HTR-8/SVneo (cell line): ENCODE measurements at regions not wholly inside any gene's neighbourhood (a gene's known extent, or its start where the extent isn't known, plus 50 kb on each side); places are given as distances from the start of the nearest gene placed in this dataset.
"Not testable (repeated sequence)": the region's sequence is repeated elsewhere in the genome, so short reads cannot be mapped to it uniquely, and the experiment has no call there.

ENCODE experiments used
- DNase-seq: peaks from one replicate; pipeline ENCODE4 v3.0.0; 2011; ENCODE audit warnings: low spot score, mixed read lengths; ENCODE audit not compliant: insufficient read length
- FAIRE-seq: peaks from 2 replicates; lab custom pipeline; 2011; peaks lifted over from hg19 to GRCh38; lab: Jason Lieb, UNC

DNA sequence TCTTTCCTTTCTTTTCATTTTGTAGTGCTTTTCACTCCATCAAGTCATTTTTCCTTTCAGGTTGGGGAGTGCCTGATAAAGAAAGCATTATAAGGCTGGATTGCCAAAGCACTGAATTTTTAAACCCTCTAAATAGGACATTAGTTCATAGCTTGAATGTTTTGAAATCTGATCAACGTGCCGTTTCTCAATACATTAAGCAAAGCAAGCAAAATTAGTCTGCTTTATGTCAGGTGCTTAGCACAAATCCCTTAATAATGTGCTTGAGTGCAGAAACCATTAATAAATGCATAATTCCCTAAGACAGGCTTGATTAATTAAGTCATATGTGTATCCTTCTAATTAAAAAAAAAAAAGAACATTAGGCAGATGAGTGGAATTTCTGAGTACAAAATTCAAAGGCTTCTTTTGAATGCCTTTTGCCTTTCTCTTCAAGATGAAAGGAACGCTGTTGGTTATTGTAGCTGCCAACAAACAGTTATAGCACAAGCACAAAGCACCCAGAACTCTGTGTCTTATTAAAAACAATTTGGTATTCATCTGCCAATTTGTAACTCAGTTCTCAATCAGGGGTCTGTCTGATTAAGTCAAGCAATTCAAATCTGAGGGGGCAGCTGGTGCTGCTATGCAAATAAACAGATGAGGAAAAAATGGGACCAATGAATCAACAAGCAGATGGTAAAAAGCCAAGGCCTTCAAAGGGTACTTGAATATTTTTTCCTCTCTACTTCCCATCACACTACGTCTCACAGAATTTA lies 233.7 kb downstream of the TLE1 start:
- no peak for FAIRE-seq

DNA sequence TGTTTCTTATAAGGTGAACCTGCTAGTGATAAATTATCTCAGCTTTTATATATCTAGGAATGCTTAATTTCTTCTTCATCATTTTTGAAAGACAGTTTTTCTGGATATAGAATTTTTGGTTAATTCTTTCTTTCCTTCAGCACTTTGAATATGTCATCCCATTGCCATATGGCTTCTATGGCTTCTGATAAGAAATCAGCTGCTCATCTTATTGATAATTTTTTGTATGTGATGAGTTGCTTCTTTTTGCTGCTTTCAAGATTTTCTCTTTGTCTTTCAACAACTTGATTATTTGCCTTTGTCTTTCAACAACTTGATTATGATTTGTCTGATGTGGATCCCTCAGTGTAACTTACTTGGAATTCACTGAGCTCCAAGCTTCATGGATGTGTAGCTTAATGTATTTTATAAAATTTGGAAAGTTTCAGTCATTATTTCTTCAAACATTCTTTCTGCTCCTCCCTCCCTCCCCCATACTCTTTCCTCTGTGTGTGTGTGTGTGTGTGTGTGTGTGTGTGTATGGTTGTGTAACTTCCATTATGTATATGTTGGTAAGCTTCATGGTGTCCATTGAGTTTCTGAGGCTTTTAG lies 243.9 kb downstream of the TLE1 start:
- FAIRE-seq (no peak), DNase-seq (no peak)

More for the DNA sequence above, 233.7 kb downstream of the TLE1 start:
- no peak for DNase-seq

DNA sequence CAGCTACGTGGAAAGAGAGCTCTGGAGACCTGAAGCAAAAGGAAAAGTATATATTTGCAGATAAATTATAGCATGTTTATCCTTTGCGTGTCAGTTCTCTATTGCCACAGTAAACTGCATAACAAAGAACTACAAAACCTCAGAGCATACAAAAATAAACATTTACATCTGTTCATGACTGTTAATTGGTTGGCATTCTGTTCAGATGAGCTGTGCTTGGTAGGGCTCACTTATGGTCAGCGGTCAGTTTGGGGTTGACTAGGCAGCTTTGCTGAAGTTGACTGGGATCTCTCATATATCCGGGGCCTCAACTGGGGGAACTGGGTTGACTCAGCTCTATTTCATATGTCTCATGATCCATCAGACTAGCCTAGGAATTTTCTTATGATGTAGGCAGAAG lies 257.7 kb downstream of the TLE1 start:
- DNase-seq (peak; percentile 48), FAIRE-seq (no peak)

DNA sequence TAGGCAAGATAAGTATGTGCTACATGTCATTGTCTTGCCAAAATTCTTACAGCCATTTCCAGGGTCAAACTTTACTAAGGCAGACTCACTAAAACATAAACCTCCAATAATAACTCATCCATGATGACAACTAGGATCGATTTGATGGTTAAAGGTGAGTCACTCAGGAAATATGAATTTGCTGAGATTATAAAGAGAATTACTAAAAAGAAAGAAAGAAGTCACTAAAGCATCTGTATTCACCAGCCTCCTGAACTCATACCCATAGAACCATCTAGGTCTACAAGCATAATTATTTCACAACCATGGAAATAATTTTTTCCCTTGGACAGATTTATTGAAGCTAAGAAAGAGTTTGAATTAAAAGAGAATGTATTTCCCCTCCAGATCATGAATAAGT lies 258.6 kb downstream of the TLE1 start:
- FAIRE-seq, result no peak
- DNase-seq, result peak; percentile 10

DNA sequence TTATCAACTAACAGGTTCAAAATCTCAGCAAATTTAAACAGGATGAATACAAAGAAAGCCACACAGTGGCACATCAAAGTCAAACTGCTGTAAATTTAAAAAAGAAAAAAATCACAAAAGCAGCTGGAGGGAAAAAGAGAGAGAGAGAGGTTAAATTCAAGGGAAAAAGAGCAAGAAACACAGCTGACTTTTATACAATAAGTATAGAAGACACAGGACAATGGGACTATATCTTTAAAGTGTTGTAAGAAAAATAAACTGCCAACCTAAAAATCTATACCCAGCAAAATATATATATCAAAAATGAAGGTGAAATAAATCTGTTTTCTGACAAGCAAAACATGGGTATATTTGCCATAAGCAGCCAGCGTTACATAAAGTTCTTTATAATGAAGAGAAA lies 261.5 kb downstream of the TLE1 start:
- FAIRE-seq (no peak), DNase-seq (no peak)

DNA sequence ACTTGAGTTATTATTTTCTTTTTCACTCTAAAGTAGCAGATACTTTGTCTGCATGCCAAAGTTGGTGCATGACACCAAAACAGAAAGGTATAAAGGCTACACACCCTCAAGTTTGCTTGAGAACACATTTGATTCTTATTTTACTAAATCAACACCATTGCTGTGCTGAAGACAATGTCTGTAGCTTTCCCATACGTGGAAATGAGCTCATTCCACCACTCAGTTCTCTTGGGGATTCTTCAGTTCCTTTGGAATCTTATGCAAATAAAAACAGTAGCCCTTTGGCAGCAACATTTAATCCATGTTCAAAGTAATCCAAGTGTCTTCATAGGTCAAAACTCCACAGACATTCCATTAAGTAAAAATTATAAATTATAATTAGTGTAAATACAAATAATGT lies 264.9 kb downstream of the TLE1 start:
- DNase-seq (no peak), FAIRE-seq (no peak)

DNA sequence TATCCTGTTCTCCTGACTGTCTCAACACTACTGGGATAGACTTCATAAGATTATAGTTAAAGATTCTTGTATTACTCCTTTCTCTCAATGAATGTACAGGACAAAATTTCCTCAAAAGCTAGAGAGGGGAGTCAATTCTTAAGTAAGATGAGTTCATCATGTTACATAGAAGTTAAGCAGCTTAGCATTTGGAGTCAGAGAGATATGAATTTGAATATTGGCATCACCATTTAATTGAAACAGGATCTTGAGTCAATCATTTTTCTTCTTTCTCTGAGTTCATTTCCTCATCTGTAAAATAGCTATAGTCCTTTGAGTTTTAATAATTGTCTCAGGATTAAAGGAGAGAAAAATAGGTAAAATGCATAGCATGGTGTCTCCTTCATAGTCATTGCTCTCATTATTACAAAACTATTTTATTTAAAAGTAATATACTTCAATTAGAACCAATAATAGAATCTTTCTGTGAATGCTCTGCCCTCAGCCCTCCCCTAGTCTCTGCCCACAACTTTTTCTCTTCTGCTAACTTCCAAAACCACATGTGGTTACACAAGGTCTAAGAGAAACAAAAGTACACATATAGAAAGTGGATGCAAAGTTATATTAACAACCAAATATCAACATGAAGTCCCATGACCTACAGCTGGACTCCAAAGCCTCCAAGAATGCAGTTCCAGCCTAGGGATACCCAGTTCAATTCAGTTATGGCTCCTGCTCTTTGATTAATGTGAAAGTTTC lies 265.6 kb downstream of the TLE1 start:
- no peak for DNase-seq
- no peak for FAIRE-seq

DNA sequence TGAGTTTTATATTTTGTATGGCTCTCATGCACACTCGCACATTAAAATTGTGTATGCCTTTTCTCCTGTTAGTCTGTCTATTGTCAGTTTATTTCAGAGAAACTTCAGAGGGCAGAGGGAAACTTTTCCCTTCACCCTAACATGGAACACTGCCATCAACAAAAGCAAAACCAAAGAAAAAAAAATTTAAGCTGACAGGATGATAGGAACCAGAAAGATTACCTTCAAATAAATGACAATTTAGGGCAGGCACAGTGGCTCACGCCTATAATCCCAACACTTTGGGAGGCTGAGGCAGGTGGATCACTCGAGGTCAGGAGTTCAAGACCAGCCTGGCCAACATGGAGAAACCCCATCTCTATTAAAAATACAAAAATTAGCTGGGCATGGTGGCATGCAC lies 268.3 kb downstream of the TLE1 start:
- not testable (repeated sequence) for DNase-seq, FAIRE-seq

DNA sequence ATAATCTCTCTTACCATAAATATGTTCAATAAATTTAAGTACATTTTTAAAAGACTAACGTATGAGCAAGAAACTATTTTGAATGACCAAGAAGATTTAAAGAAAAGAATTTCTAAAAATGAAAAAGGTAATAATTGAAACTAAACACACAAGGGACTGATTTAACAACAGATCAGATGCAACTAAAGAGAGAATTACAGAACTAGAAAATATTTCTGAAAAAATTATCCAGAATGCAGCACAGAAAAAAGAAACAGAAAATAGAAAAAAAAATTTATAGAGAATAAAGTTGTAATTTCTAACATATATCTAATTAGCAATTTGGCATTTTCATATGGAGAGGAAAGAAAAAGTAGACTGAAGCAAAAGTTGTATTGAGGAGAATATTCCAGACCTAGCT lies 269.3 kb downstream of the TLE1 start:
- FAIRE-seq (no peak), DNase-seq (no peak)

DNA sequence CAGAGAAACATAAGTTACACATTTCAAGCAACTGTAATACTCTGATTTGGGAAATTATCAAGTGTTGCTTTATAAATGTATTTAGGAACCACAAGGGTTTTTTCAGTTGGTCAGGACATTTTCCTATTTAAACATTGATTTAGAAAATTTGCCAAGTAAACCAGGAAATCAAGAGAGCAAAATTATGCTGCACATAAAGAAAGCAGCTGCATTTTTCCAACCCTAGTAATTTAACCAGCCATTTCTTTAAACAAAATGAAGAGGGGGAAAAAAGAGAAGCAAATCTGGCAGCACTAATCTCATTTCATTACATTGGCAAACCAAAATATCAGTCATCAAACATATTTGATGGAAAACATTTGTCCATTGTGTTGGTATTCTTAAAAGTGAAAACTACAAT lies 271.4 kb downstream of the TLE1 start:
- FAIRE-seq, result no peak
- DNase-seq, result no peak

DNA sequence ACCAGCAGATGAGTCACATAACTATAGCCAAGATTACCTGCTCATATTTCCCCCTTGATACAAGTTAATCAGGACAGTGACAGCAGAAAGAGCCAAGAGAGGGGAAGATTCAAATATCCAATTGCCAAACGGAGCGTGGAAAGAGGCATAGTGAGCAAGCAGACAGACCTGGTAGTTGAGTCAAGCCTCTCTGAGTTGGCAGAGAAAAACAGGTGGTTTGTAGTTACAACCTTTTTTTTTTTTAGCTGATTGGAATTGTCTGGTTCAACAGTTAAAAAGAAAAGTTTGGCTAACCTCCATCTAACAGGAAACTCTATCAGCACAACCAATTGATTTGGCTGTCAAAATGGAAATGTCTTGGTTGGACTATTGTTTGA lies 272.1 kb downstream of the TLE1 start:
- DNase-seq (no peak), FAIRE-seq (no peak)

DNA sequence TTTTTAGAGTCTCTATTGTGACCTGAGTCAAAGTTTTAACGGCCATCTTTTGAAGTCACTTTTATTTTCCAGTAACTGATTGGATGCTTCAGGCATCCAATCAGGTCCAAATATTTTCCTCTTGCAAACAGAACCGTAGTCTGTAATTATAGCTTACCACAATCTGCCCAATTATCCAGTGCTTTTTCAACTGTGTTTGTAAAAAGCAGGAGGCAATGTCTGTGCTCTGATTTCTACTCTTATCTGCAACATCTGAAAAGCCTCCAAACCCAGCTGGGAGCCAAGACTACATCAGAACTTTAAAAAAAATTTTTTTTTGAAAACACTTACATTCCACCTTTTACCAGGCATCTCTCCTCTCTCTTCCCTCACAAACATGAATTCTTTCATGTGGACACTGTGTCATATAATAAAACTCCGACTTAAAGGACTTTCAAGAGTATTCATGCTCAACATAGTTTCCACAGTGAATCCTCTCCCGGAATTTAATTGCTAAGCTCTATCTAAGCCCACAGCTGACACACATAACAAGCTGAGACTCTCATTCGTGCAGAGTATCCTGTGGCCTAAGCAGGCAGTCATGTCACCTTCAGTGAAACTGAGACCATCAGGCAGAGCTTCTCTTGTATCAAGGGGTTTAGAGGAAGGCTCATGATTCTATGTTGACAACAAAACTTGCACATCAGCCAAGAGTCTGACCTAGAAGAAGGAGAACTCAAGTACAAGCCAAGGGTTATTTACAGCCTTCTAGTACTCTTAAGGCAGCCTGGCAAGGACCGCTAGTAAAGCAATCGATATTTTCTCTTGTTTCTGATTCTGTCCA lies 272.7 kb downstream of the TLE1 start:
- DNase-seq (no peak), FAIRE-seq (no peak)

DNA sequence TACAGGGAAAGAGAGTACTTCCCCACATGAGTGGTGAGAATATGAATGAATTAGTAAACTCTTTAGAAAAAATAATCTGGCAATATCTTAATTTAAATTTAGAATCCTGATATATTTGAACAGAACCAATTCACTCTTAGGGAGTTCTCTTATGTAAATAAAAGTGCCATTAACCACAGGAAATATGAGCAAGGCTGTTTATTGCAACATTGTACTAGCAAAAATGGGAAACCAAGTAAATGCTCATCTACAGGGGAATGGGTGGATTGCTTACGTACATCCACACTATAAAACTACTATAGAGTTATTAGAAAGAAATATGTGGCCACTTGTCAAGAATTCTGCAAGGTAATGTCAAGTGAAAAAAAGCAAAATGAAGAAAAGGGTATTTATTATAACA lies 274.5 kb downstream of the TLE1 start:
- no peak for DNase-seq
- FAIRE-seq, result no peak

DNA sequence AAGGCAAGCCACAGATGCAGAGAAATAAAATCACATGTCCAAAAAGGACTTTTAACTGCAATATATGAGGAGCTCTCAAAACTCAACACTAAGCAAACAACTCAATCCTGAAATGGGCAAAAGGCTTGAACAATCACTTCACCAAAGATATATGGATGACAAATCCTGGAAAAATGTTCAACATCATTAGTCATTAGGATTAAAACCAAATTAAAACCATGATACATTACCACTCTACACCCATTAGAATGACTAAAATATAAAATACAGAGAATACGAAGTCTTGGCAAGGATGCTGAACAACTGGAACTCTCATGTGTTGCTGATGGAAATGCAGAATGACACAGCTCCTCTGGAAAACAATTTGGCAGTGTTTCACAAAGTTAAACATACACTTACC lies 277.4 kb downstream of the TLE1 start:
- DNase-seq, result no peak

DNA sequence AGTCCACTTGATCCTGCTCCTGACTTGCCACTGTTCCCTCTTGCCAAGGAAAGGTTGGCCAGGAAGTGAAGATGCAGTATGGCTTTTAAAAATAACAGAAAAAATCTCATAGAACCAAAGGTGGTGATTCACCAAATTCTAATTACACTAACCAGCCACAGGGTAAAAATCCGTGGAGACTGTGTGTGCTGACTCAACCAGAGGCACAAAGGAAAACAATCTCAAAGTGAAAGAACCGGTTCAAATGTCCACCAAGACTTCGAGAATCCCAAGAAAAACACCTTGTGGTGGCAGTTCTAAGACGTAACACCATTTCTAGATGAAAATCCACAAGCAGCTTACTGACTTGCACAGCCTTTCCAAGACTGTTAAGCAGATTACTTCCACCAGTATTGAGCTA lies 279.1 kb downstream of the TLE1 start:
- peak; percentile 5 for DNase-seq
- FAIRE-seq, result no peak

More for the DNA sequence above, 277.4 kb downstream of the TLE1 start:
- FAIRE-seq, result no peak

DNA sequence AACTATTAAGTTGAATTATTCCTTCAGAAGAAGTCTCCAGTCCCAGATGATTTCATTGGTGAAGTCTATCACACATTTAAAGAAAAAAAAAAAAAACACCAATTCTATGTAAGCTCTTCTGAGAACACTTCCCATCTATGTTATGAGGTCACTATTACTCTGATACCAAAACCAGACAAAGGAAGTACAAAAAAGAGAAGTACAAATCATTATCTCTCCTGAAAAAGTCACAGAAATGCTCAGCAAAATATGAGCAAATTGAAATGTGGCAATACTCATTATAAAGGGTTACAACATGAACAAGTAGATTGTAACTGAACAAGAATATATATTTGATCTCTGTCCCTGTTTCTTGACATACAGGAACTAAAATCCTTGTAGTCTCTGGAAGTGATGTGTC lies 280.4 kb downstream of the TLE1 start:
- no peak for FAIRE-seq

DNA sequence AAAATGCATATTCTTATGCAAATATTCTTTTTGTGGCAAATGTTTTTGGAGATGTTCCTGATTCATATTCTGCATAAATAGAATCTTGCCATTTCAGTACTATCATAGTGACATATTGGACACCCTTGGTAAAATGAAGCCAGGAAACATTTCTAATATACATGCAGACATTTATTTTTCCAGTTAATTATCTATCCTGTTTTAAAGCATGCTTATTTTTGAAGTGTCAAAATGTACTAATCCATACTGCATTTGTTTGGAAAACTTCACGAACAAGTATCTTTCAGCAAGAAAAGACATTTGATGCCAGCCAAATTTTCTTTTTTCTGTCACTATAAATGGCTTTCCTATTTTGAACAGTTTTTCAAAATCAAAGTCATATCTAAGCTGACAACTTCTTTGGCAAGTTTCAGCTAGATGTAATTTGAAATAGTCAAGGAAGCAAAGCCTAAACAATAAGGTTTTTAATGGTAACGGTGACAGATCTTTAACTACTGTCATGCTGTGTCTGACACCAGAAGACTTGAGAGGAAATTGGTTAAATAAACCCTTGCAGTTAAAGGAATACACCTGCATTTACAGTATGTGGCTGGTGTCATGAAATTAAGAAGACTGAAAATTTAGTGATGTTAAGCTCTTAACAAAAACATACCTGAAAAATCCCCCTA lies 284.3 kb downstream of the TLE1 start:
- no peak for FAIRE-seq

More for the DNA sequence above, 280.4 kb downstream of the TLE1 start:
- no peak for DNase-seq

DNA sequence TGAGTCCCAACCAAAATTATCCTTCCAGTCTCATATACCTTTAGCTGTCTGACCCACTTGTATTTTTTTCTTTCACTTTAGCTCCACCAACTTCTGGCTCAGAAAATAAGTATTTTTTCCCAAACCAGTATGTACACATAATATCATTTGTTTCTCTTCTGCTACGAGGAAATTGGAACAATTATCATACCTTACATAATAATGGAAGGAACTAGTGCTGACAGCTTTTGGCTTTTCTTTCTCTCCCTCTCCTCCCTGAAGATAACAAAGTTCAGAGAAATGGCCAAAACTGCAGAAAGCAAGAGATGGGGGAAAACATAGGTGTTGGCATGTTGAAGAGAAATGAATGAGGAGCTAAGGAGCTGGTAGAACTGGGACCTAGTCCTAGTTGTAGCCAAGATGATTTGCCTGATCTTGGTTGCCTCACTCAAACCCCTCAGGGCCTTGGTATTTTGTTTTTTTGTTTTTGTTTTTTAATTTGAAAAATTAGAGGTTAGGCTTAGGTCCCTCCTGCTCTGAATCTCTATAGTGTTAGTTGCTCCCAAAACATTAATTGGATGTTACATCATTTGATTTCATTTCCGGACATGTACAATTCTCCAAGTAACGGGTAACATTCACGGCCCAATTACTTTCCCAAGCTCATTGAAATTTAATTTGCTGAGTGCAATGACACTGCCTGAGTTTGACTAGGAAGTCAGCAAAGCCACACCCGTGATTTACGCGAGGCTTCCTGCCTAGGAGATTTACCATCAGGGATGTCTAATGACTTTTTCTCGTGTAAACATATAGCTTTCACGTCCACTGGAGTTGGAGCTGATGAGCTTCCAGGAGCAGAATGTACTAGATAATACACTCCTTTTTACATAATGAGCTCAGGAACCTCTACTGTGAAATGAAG lies 291.6 kb downstream of the TLE1 start:
- no peak for FAIRE-seq
- no peak for DNase-seq

More for the DNA sequence above, 284.3 kb downstream of the TLE1 start:
- DNase-seq, result no peak

DNA sequence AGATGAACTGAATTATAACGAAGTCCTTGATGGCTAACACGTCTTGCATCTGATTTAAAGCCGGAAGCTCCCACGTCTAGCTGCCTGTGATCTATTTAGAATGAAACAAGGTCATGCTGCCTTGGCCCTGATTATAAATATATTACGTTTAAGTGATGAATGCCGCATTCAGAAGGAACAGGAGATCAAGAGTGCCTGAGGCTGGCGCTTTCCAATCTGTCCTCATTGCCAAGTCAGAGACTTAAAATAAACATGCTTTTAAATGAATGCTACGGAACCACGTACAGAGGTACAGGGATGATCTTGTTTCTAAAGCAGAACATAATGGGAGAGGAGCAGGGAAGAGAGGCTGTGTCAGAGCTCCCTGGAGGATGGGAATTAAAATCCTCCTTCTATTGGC lies 292.8 kb downstream of the TLE1 start:
- DNase-seq, result no peak
- FAIRE-seq, result no peak
